ENCODE measurements at regions not wholly inside any gene's neighbourhood (a gene's known extent, or its start where the extent isn't known, plus 50 kb on each side); places are given as distances from the start of the nearest gene placed in this dataset.

DNA sequence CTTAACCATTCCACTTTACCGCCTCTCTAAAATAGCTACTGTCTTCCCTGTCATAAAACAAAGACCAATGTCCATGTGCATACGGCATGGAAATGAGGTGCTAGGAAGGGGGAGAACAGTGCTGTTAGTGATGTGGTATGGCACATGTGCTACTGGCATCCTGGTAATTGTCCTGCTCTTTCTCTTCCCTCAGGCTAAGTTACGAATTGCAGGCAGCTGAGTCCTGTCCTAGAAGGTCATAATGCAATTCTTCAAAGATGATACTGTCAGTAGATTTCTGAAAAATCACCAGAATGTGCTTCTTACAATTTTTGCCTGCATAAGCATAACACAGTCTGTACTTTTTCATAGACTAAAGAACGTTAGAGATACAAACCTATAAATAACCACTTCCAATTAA is 216.8 kb downstream of the RSL24D1 start:
- Histone ChIP-seq H2BK5ac (ENCODE audit: low read length) (no peak overlapping the region), H2BK15ac (replicated peaks; ENCODE audit: low read depth) (no peak overlapping the region), H3K23ac (ENCODE audit: low read length) (no peak overlapping the region), H3K4me2 (ENCODE audit: low read length) (no peak overlapping the region), H3K9ac (ENCODE audit: low read length) (no peak overlapping the region), H3K27ac (ENCODE audit: low read depth, low read length) (no peak overlapping the region), H4K5ac (ENCODE audit: low read length) (no peak overlapping the region), H3K4ac (ENCODE audit: low read depth, low read length) (no peak overlapping the region), H3K36me3 (ENCODE audit: control insufficient read depth, insufficient read depth, low read length) (no peaks in the 10 kb centered on the region), H2BK120ac (ENCODE audit: low read depth, low read length) (no peak overlapping the region), H3K27me3 (ENCODE audit: insufficient read depth, low read length, poor library complexity) (no peaks in the 10 kb centered on the region), H3K18ac (ENCODE audit: low read length) (no peak overlapping the region), H3K56ac (ENCODE audit: low read length) (no peak overlapping the region), H3K4me3 (ENCODE audit: low read length) (no peak overlapping the region), H3K4me1 (ENCODE audit: control insufficient read depth, low read depth, low read length) (no peaks in the 10 kb centered on the region), H3K79me1 (ENCODE audit: low read length) (no peaks in the 10 kb centered on the region), H2AK5ac (ENCODE audit: low read length) (no peak overlapping the region), H4K8ac (ENCODE audit: low read depth, low read length) (no peak overlapping the region), H3K79me2 (ENCODE audit: control insufficient read depth, insufficient read depth, low read length) (no peaks in the 10 kb centered on the region)
- no CpG with 5 or more reads among the region's 4 CpGs for WGBS (ENCODE audit: extremely low coverage, insufficient coverage, low lambda C conversion rate)
- peak; percentile 24 for DNase-seq

DNA sequence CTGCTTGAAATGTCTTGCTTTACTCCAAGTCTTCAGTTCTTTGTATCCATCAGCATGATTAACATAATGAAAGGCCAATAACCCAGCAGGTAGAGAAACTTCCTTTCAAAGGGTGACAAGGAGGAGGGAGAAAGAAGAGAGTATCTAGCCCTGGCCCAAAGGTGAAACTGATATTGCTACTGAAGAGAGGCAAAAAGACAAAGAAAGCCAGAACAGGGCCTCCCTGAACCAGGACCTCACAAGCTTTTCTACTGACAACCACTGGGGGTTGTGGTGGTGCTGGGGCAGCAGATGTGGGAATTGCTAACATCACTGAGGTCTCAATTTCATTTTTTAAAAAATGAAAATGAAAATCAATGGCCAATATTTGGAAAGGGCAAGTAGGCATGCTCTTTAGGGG is 234.1 kb downstream of the RSL24D1 start:
- no peak overlapping the region for H2BK15ac ChIP-seq (replicated peaks; ENCODE audit: low read depth)
- no peak overlapping the region for H4K5ac ChIP-seq (ENCODE audit: low read length)
- no peak overlapping the region for H3K4ac ChIP-seq (ENCODE audit: low read depth, low read length)
- H3K4me1 ChIP-seq (ENCODE audit: control insufficient read depth, low read depth, low read length): no peaks in the 10 kb centered on the region
- H3K27ac ChIP-seq (ENCODE audit: low read depth, low read length): no peak overlapping the region
- H3K79me1 ChIP-seq (ENCODE audit: low read length): no peaks in the 10 kb centered on the region
- no peak overlapping the region for H3K9ac ChIP-seq (ENCODE audit: low read length)
- no peaks in the 10 kb centered on the region for H3K36me3 ChIP-seq (ENCODE audit: control insufficient read depth, insufficient read depth, low read length)
- H2AK5ac ChIP-seq (ENCODE audit: low read length): no peak overlapping the region
- no peak overlapping the region for H3K56ac ChIP-seq (ENCODE audit: low read length)
- no peaks in the 10 kb centered on the region for H3K79me2 ChIP-seq (ENCODE audit: control insufficient read depth, insufficient read depth, low read length)
- no peak overlapping the region for H4K8ac ChIP-seq (ENCODE audit: low read depth, low read length)
- H2BK120ac ChIP-seq (ENCODE audit: low read depth, low read length): no peak overlapping the region
- H3K27me3 ChIP-seq (ENCODE audit: insufficient read depth, low read length, poor library complexity): no peaks in the 10 kb centered on the region
- no peak overlapping the region for H3K18ac ChIP-seq (ENCODE audit: low read length)
- no peak overlapping the region for H3K4me2 ChIP-seq (ENCODE audit: low read length)
- H3K4me3 ChIP-seq (ENCODE audit: low read length): no peak overlapping the region
- no peak overlapping the region for H3K23ac ChIP-seq (ENCODE audit: low read length)
- DNase-seq: no peak
- H2BK5ac ChIP-seq (ENCODE audit: low read length): no peak overlapping the region

DNA sequence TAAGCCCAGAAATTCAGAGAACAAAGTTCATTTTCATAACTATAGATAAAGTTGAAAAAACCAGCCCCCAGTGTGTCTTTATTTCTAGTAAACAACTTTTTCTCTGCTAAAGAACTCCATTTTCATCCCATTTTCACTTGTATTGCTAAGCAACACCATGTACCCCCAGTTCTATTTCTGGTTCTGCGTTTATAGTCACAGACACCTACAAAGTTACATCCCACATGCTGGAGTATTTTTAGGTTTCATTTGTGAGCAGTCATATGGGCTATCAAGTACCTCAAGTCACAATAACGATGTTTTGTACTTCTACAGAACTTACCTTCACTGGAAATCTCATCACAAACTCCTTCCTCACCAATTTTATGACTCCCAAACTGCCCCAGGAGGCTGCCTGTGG is 236.5 kb downstream of the RSL24D1 start:
- Histone ChIP-seq H3K23ac (ENCODE audit: low read length) (no peak overlapping the region), H3K4me1 (ENCODE audit: control insufficient read depth, low read depth, low read length) (no peaks in the 10 kb centered on the region), H3K4ac (ENCODE audit: low read depth, low read length) (no peak overlapping the region), H3K27ac (ENCODE audit: low read depth, low read length) (no peak overlapping the region), H4K8ac (ENCODE audit: low read depth, low read length) (no peak overlapping the region), H3K79me2 (ENCODE audit: control insufficient read depth, insufficient read depth, low read length) (no peaks in the 10 kb centered on the region), H4K5ac (ENCODE audit: low read length) (no peak overlapping the region), H3K27me3 (ENCODE audit: insufficient read depth, low read length, poor library complexity) (no peaks in the 10 kb centered on the region), H3K4me3 (ENCODE audit: low read length) (no peak overlapping the region), H2AK5ac (ENCODE audit: low read length) (no peak overlapping the region), H3K18ac (ENCODE audit: low read length) (no peak overlapping the region), H3K9ac (ENCODE audit: low read length) (no peak overlapping the region), H3K79me1 (ENCODE audit: low read length) (no peaks in the 10 kb centered on the region), H3K56ac (ENCODE audit: low read length) (no peak overlapping the region), H3K36me3 (ENCODE audit: control insufficient read depth, insufficient read depth, low read length) (no peaks in the 10 kb centered on the region), H2BK5ac (ENCODE audit: low read length) (no peak overlapping the region), H2BK120ac (ENCODE audit: low read depth, low read length) (no peak overlapping the region), H2BK15ac (replicated peaks; ENCODE audit: low read depth) (no peak overlapping the region), H3K4me2 (ENCODE audit: low read length) (no peak overlapping the region)
- no CpG with 5 or more reads among the region's 2 CpGs for WGBS (ENCODE audit: extremely low coverage, insufficient coverage, low lambda C conversion rate)
- DNase-seq: no peak

DNA sequence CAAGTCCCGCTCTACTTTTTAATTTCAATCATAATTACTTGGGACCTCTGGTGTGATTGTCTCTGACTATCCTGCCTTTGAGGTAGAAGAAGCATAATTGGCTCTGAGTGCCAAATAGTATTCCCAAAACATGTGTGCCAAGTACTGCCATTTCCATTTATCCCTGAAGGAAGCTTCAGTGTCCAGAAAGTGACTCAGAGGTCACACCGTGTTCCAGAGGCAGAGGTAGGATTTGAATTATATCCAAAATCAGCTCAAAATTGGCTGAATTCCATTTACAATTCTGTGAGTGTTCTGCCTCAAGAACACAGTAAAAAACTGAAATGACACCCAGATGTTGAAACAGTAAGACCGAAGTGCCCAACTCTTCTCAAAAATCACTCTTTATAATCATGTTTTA is 255.3 kb downstream of the RSL24D1 start:
- no peak overlapping the region for H3K18ac ChIP-seq (ENCODE audit: low read length)
- H3K79me1 ChIP-seq (ENCODE audit: low read length): no peaks in the 10 kb centered on the region
- H3K4me2 ChIP-seq (ENCODE audit: low read length): no peak overlapping the region
- no peak overlapping the region for H2AK5ac ChIP-seq (ENCODE audit: low read length)
- no peak overlapping the region for H3K27ac ChIP-seq (ENCODE audit: low read depth, low read length)
- no CpG with 5 or more reads among the region's 3 CpGs for WGBS (ENCODE audit: extremely low coverage, insufficient coverage, low lambda C conversion rate)
- no peak for DNase-seq
- no peak overlapping the region for H3K56ac ChIP-seq (ENCODE audit: low read length)
- H4K5ac ChIP-seq (ENCODE audit: low read length): no peak overlapping the region
- H4K8ac ChIP-seq (ENCODE audit: low read depth, low read length): no peak overlapping the region
- no peak overlapping the region for H2BK5ac ChIP-seq (ENCODE audit: low read length)
- H3K4me1 ChIP-seq (ENCODE audit: control insufficient read depth, low read depth, low read length): no peaks in the 10 kb centered on the region
- no peaks in the 10 kb centered on the region for H3K36me3 ChIP-seq (ENCODE audit: control insufficient read depth, insufficient read depth, low read length)
- H2BK15ac ChIP-seq (replicated peaks; ENCODE audit: low read depth): no peak overlapping the region
- H3K79me2 ChIP-seq (ENCODE audit: control insufficient read depth, insufficient read depth, low read length): no peaks in the 10 kb centered on the region
- no peak overlapping the region for H3K4ac ChIP-seq (ENCODE audit: low read depth, low read length)
- H3K4me3 ChIP-seq (ENCODE audit: low read length): no peak overlapping the region
- no peak overlapping the region for H3K23ac ChIP-seq (ENCODE audit: low read length)
- H3K9ac ChIP-seq (ENCODE audit: low read length): no peak overlapping the region
- no peaks in the 10 kb centered on the region for H3K27me3 ChIP-seq (ENCODE audit: insufficient read depth, low read length, poor library complexity)
- no peak overlapping the region for H2BK120ac ChIP-seq (ENCODE audit: low read depth, low read length)

DNA sequence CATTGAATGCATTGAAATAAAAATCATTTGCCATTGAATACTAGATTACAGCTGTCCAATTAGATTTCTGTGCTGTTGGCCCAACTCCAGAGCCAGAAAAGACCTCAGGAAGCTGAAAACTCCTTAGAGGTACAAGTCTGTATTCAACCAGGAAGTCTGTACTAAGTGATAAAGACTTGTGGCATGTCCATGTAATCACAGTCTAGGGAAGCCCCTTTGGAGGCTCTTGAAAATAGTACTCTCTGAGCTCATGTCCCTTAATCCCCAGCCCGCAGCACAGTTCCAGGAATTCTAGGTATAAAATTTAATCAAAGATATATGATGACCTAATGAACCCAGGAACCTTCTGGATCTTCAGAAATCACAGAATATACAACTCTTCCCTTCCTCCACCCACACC is 279.4 kb downstream of the RSL24D1 start:
- H2AK5ac ChIP-seq (ENCODE audit: low read length): no peak overlapping the region
- no peaks in the 10 kb centered on the region for H3K79me2 ChIP-seq (ENCODE audit: control insufficient read depth, insufficient read depth, low read length)
- no peak overlapping the region for H2BK5ac ChIP-seq (ENCODE audit: low read length)
- H4K5ac ChIP-seq (ENCODE audit: low read length): no peak overlapping the region
- no peak overlapping the region for H3K4me3 ChIP-seq (ENCODE audit: low read length)
- WGBS (ENCODE audit: extremely low coverage, insufficient coverage, low lambda C conversion rate): no CpG with 5 or more reads among the region's 1 CpG
- H3K4me2 ChIP-seq (ENCODE audit: low read length): no peak overlapping the region
- H3K9ac ChIP-seq (ENCODE audit: low read length): no peak overlapping the region
- H3K18ac ChIP-seq (ENCODE audit: low read length): no peak overlapping the region
- H3K4ac ChIP-seq (ENCODE audit: low read depth, low read length): no peak overlapping the region
- no peak overlapping the region for H3K23ac ChIP-seq (ENCODE audit: low read length)
- no peak for DNase-seq
- H3K36me3 ChIP-seq (ENCODE audit: control insufficient read depth, insufficient read depth, low read length): no peaks in the 10 kb centered on the region
- no peaks in the 10 kb centered on the region for H3K79me1 ChIP-seq (ENCODE audit: low read length)
- no peak overlapping the region for H2BK15ac ChIP-seq (replicated peaks; ENCODE audit: low read depth)
- H3K27ac ChIP-seq (ENCODE audit: low read depth, low read length): no peak overlapping the region
- H3K56ac ChIP-seq (ENCODE audit: low read length): no peak overlapping the region
- no peaks in the 10 kb centered on the region for H3K4me1 ChIP-seq (ENCODE audit: control insufficient read depth, low read depth, low read length)
- no peak overlapping the region for H4K8ac ChIP-seq (ENCODE audit: low read depth, low read length)
- no peaks in the 10 kb centered on the region for H3K27me3 ChIP-seq (ENCODE audit: insufficient read depth, low read length, poor library complexity)
- no peak overlapping the region for H2BK120ac ChIP-seq (ENCODE audit: low read depth, low read length)

DNA sequence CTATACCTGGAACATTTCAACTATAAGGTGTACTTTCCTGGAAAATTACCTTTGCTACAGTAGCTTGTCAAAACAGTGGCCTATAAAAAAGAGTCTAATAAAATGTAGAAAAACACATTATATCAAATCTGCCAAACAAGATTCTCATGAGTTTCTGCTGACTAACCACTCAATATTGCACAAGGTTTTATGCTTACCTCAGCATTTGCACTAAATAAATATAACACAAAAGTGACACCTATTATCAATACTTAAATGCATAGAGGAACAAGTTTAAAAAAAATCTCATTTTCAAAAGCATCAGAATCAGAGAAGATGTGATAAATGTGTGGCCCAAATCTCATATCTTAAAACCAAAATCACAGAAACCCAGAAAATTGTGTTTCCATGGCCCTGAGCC is 281.4 kb downstream of the RSL24D1 start:
- Histone ChIP-seq H3K27ac (ENCODE audit: low read depth, low read length) (no peak overlapping the region), H3K36me3 (ENCODE audit: control insufficient read depth, insufficient read depth, low read length) (no peaks in the 10 kb centered on the region), H4K5ac (ENCODE audit: low read length) (no peak overlapping the region), H2BK120ac (ENCODE audit: low read depth, low read length) (no peak overlapping the region), H3K9ac (ENCODE audit: low read length) (no peak overlapping the region), H3K79me2 (ENCODE audit: control insufficient read depth, insufficient read depth, low read length) (no peaks in the 10 kb centered on the region), H3K4ac (ENCODE audit: low read depth, low read length) (no peak overlapping the region), H4K8ac (ENCODE audit: low read depth, low read length) (no peak overlapping the region), H2BK5ac (ENCODE audit: low read length) (no peak overlapping the region), H3K23ac (ENCODE audit: low read length) (no peak overlapping the region), H3K56ac (ENCODE audit: low read length) (no peak overlapping the region), H2BK15ac (replicated peaks; ENCODE audit: low read depth) (no peak overlapping the region), H3K4me2 (ENCODE audit: low read length) (no peak overlapping the region), H3K18ac (ENCODE audit: low read length) (no peak overlapping the region), H3K4me1 (ENCODE audit: control insufficient read depth, low read depth, low read length) (no peaks in the 10 kb centered on the region), H3K27me3 (ENCODE audit: insufficient read depth, low read length, poor library complexity) (no peaks in the 10 kb centered on the region), H3K79me1 (ENCODE audit: low read length) (no peaks in the 10 kb centered on the region), H3K4me3 (ENCODE audit: low read length) (no peak overlapping the region), H2AK5ac (ENCODE audit: low read length) (no peak overlapping the region)
- no peak for DNase-seq

All from mesendoderm (in vitro differentiated cells).